ENCODE measurements at regions not wholly inside any gene's neighbourhood (a gene's known extent, or its start where the extent isn't known, plus 50 kb on each side); places are given as distances from the start of the nearest gene placed in this dataset.

- DNase-seq (ENCODE audit: low read depth, low spot score): no peak
Measured at GRCh38 chr12:98389593-98389992, 125.8 kb upstream of the TMPO start.

DNA sequence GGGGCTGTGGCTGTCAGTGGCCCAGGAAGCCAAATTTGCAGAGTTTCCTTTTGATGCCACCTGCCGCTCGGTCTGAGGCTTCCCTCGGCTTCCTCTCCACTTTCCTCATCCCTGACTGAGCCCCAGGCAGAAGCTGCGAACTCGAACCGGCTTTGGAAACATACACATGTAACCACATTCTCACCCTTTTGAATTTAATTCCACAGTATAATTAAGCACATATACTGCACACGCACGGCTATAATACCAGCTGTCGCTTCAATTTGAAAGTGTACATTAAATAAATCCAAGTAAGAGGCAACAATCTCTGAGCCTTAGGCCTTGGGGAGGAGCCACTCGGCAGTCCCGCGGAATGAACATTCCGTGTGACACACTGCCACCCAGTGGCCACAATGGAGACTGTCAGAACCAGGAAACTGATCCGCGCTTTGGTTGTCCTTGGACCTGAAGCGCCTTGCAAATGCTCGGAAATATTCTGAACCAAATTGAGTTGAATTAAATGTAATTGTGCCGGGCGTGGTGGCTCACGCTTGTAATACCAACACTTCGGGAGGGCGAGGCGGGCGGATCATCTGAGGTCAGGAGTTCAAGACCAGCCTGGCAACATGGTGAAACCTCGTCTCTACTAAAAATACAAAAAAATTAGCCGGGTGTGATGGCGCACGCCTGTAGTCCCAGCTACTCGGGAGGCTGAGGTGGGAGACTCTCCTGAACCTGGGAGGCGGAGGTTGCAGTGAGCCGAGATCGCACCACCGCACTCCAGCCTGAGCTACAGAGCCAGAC, 117.9 kb upstream of the TMPO start:
- DNase-seq (ENCODE audit: low read depth, low spot score): no peak

GRCh38 chr12:98399532-98399931, 115.9 kb upstream of the TMPO start:
- DNase-seq (ENCODE audit: low read depth, low spot score): peak; percentile 61

GRCh38 chr12:98401427-98401826, 114.0 kb upstream of the TMPO start:
- DNase-seq (ENCODE audit: low read depth, low spot score): no peak

DNA sequence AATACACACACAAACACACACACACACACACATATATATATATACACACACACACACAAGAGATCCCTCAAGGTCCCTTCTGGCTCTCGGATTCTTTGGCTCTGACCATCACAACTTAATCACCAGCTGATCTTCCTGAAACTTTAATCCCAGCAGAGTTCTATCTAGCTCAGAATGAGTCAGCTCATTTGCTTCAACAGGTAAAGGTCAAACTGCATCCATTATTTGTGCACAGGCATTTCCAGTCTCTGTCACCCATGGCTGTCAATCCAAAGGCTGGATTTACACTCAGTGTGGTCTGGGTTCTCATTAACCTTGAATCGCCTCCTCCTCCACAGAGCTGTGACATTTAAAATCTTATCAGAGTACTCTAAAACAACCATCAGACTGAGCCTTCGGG, 113.3 kb upstream of the TMPO start:
- DNase-seq (ENCODE audit: low read depth, low spot score): no peak

DNA sequence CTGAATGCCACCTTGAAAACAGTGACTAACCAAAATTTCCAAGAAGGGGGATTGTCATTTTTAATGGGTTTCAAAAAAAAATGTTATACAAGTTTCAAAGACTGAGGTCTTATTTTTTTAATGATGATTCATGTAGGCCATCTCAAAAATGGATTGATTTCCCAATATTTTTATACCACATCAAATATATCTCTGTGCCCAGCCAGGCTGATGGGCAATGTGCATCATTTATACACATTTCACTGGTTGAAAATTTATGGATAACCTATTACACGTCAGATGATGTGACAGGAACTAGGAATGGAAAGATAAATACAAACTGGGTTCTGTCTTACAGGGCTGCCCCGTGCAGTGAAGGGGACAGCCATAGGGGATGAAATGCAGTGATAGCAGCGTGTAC, 112.7 kb upstream of the TMPO start:
- DNase-seq (ENCODE audit: low read depth, low spot score): no peak

GRCh38 chr12:98403385-98403784, 112.0 kb upstream of the TMPO start:
- no peak for DNase-seq (ENCODE audit: low read depth, low spot score)

- no peak for DNase-seq (ENCODE audit: low read depth, low spot score)
Measured at GRCh38 chr12:98403936-98404335, 111.5 kb upstream of the TMPO start.

- DNase-seq (ENCODE audit: low read depth, low spot score): no peak
Measured at GRCh38 chr12:98405805-98406366, 109.5 kb upstream of the TMPO start.

DNA sequence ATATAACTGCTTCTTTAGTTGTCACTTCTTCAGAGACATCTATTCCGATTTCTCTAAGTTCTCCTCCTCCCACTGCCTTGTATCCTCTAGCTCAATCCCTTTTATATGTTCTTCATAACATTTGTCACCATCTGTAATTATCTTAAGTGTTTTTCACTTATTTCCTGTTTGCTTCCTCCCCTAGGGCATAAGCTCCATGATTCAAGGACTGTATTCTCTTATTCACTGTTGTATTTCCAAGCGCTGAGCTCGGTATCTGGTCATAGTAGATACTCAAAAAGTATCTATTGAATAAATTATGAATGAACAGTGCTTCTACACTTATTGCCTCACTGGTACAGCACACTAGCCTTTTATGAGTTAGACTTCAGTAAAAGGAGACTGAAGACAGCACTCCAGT, 109.0 kb upstream of the TMPO start:
- DNase-seq (ENCODE audit: low read depth, low spot score): no peak

- no peak for DNase-seq (ENCODE audit: low read depth, low spot score)
Measured at GRCh38 chr12:98408681-98409080, 106.7 kb upstream of the TMPO start.

GRCh38 chr12:98409548-98409947, 105.8 kb upstream of the TMPO start:
- DNase-seq (ENCODE audit: low read depth, low spot score): no peak

DNA sequence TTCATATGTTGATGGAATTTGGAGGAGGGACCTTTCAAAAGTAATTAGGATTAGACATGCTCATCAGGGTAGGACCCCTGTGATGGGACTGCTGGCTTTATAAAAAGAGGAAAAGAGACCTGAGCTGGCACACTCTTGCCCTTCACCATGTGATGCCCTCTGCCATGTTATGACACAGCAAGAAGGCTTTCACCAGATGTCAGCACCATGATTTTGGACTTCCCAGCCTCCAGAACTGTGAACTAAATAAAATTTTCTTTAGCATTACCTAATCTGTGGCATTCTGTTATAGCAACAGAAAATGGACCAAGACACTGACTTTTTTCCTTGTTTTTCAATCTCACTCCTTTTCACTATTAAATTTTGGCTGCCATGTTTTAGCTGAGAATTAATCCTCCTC, 105.0 kb upstream of the TMPO start:
- DNase-seq (ENCODE audit: low read depth, low spot score): no peak

DNA sequence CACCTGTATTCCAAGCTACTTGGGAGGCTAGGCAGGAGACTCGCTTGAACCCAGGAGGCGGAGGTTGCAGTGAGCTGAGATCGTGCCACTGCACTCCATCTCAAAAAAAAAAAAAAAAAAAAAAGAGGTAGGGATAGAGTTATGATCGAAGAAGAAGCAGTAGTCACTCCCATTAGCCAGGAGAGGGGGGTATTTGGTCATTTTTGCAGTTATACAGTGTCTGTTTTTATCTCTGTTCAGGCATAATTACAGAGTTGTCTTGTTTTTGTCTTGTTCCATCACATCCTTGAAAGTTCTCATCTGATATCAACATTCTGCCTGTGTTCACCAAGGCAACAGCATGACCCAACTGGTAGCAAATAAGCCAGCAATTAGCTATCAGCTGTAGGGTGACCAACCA, 98.5 kb upstream of the TMPO start:
- no peak for DNase-seq (ENCODE audit: low read depth, low spot score)

GRCh38 chr12:98417266-98417665, 98.1 kb upstream of the TMPO start:
- no peak for DNase-seq (ENCODE audit: low read depth, low spot score)

- DNase-seq (ENCODE audit: low read depth, low spot score): no peak
Measured at GRCh38 chr12:98418357-98419075, 96.9 kb upstream of the TMPO start.

DNA sequence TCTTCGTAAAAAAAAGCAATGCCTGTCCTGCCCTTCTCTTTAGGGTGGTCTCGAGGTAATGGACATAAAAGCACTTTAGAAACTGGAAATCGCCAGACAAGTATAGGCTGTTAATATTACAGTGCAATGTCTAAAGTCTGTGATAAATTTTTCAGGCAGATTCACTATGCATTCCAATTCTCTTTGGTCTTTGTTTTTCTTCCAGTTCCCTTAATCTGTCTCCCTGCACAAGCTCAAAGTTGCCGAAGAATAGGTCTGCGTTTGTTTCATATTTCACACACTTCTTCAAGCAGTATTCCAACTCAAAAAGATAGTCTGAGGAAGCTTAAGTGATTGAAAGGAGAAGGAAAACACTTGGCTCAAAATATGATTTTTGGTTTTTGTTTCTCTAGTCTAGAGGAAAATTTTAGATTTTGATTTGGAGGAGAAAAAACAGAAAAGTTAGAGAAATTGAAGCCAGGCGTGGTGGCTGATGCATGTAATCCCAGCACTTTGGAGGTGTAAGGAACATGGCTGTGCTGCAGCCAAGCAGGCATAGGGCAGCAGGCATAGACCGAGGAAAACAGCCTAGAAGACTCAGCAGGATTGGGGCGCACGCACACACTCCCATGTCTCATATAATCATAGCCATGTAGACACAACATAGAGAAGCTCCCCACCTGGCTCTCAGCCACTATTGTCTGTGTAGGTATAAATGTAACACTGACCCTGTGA, 96.2 kb upstream of the TMPO start:
- no peak for DNase-seq (ENCODE audit: low read depth, low spot score)

- no peak for DNase-seq (ENCODE audit: low read depth, low spot score)
Measured at GRCh38 chr12:98419795-98420404, 95.5 kb upstream of the TMPO start.

- DNase-seq (ENCODE audit: low read depth, low spot score): no peak
Measured at GRCh38 chr12:98420461-98420860, 94.9 kb upstream of the TMPO start.

DNA sequence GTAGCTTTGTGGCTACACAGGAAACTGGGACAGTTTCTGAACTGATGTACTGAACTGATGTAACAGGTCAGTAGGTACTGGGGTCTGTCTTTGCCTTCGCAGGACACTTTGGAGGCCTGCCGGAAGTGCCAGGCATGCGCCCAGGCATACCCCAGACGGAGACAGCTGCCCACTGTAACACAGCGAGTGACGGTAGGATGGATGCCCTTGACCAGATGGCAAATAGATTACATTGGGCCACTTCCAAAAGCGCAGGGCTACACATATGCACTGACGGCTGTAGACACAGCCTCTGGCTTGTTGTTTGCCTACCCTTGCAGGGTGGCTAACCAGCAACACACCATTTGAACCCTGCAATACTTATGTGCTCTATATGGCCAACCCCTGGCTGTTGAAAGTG, 94.1 kb upstream of the TMPO start:
- DNase-seq (ENCODE audit: low read depth, low spot score): no peak

- no peak for DNase-seq (ENCODE audit: low read depth, low spot score)
Measured at GRCh38 chr12:98422359-98422758, 93.0 kb upstream of the TMPO start.

- no peak for DNase-seq (ENCODE audit: low read depth, low spot score)
Measured at GRCh38 chr12:98422812-98423211, 92.6 kb upstream of the TMPO start.

Measured in smooth muscle cell of the brain vasculature (primary cell).